Hepatocyte (in vitro differentiated cells): ENCODE measurements at regions not wholly inside any gene's neighbourhood (a gene's known extent, or its start where the extent isn't known, plus 50 kb on each side); places are given as distances from the start of the nearest gene placed in this dataset.

ENCODE experiments used
- CTCF ChIP-seq: fragments of 200-600 bp; sonication (generic); IDR thresholded peaks from 2 replicates; pipeline ENCODE4 v1.5.1; 2016; ENCODE audit warnings: antibody characterized with exemption, mild to moderate bottlenecking; ENCODE audit not compliant: poor library complexity
- EZH2 ChIP-seq: fragments of 200-600 bp; sonication (generic); IDR thresholded peaks from 2 replicates; pipeline ENCODE4 v1.6.1; 2016; ENCODE audit warnings: antibody characterized with exemption, mild to moderate bottlenecking, borderline replicate concordance

- TF ChIP-seq CTCF (no peak), EZH2 (no peak)
Observed at GRCh38 chr4:134018846-134019245, 182.7 kb downstream of the PABPC4L start.
